HCT116 (cell line): ENCODE measurements at regions not wholly inside any gene's neighbourhood (a gene's known extent, or its start where the extent isn't known, plus 50 kb on each side); places are given as distances from the start of the nearest gene placed in this dataset.

Experiments
- ATAC-seq: fragments of 200-7000 bp; cut with Tn5 transposase; 2 replicates; pipeline ENCODE4 v1.9.1; 2020; ENCODE audit warnings: mild to moderate bottlenecking, moderate library complexity
- BruUV-seq: library from RNA; stranded (reverse); fragments of 400-500 nt; replicated peaks from 2 replicates; lab custom pipeline; 2021; lab: Mats Ljungman, UMichigan
- CTCF ChIA-PET: fragments of 300-600 bp; sonication (Branson Sonifier 250); formaldehyde crosslinking; loops from one replicate; lab custom pipeline; 2021; ENCODE audit warnings: antibody characterized with exemption; lab: Charles Lee
- POLR2A ChIA-PET: fragments of 300-600, 350-600 bp; sonication (Branson Sonifier 250); formaldehyde crosslinking; loops from one replicate; lab custom pipeline; 2021; ENCODE audit warnings: antibody characterized with exemption; lab: Charles Lee
- RAD21 ChIA-PET, 2 experiments: fragments of 300-600 bp; sonication (Branson Sonifier 250); formaldehyde crosslinking; loops; one replicate each; lab custom pipeline; 2023; ENCODE audit warnings: low total read pairs in 2 of 2; ENCODE audit not compliant: uncharacterized antibody in 2 of 2, unreplicated experiment in 2 of 2, low non-redundant PET in 1 of 2; lab: Charles Lee
- DNase-seq: peaks from one replicate; pipeline ENCODE4 v3.0.0-alpha.2; 2010; ENCODE audit warnings: low read depth, low spot score
- H2AFZ ChIP-seq: fragments of 200-600 bp; shearing (Covaris generic), sonication (generic); 2 replicates; pipeline ENCODE4 v1.6.1; 2017; ENCODE audit warnings: low read depth, mixed run types, mixed read lengths, antibody characterized with exemption, low read length; ENCODE audit not compliant: poor library complexity, severe bottlenecking
- H3K27ac ChIP-seq: 2 replicates; pipeline ENCODE4 v1.5.1; 2012; ENCODE audit warnings: low read depth, low read length
- H3K27me3 ChIP-seq: fragments of 200-600 bp; sonication (generic); 2 replicates; pipeline ENCODE4 v1.6.1; 2016; ENCODE audit warnings: mixed run types, low read length, mixed read lengths; ENCODE audit not compliant: insufficient read depth
- H3K36me3 ChIP-seq, 2 experiments: fragments of 200-500 bp in 1 of 2; fragments of 200-600 bp in 1 of 2; sonication (Bioruptor generic) in 1 of 2; sonication (generic) in 1 of 2; 2 replicates each; pipeline versions ENCODE4 v1.5.1 to v1.6.1; 2014 to 2016; ENCODE audit warnings: low read length in 2 of 2, inconsistent platforms in 1 of 2, mixed read lengths in 1 of 2, mixed run types in 1 of 2; ENCODE audit not compliant: insufficient read depth in 2 of 2, control insufficient read depth in 1 of 2
- H3K4me1 ChIP-seq, 2 experiments: fragments of 200-600 bp in 1 of 2; sonication (generic) in 1 of 2; 2 replicates each; pipeline versions ENCODE4 v1.5.1 to v1.6.1; 2012 to 2017; ENCODE audit warnings: low read length in 2 of 2, inconsistent platforms in 1 of 2, mild to moderate bottlenecking in 1 of 2, mixed read lengths in 1 of 2, mixed run types in 1 of 2, moderate library complexity in 1 of 2; ENCODE audit not compliant: insufficient read depth in 2 of 2, control insufficient read depth in 1 of 2
- H3K4me2 ChIP-seq: fragments of 200-600 bp; sonication (generic); 2 replicates; pipeline ENCODE4 v1.6.1; 2017; ENCODE audit warnings: mixed run types, low read length, mixed read lengths
- H3K4me3 ChIP-seq, 2 experiments: fragments of 200-600 bp in 1 of 2; sonication (generic) in 1 of 2; replicated peaks in 1 of 2; 2 replicates each; pipeline ENCODE4 v1.5.1; 2011 to 2016; ENCODE audit warnings: low read length in 2 of 2, control low read depth in 1 of 2, low read depth in 1 of 2, mild to moderate bottlenecking in 1 of 2, mixed read lengths in 1 of 2, mixed run types in 1 of 2
- H3K79me2 ChIP-seq: fragments of 200-600 bp; sonication (generic); 2 replicates; pipeline ENCODE4 v1.6.1; 2017; ENCODE audit warnings: mild to moderate bottlenecking, mixed run types, low read length, moderate library complexity, mixed read lengths; ENCODE audit not compliant: insufficient read depth
- H3K9ac ChIP-seq: fragments of 200-600 bp; sonication (generic); 2 replicates; pipeline ENCODE4 v1.6.1; 2016; ENCODE audit warnings: low read length, mixed read lengths
- H3K9me2 ChIP-seq: fragments of 200-600 bp; sonication (generic), shearing (Covaris generic); 2 replicates; pipeline ENCODE4 v1.6.1; 2017; ENCODE audit warnings: mixed run types, mild to moderate bottlenecking, moderate library complexity; ENCODE audit not compliant: insufficient read depth
- H3K9me3 ChIP-seq, 2 experiments: fragments of 200-500 bp in 1 of 2; fragments of 200-600 bp in 1 of 2; sonication (Bioruptor generic) in 1 of 2; sonication (generic) in 1 of 2; 2 replicates each; pipeline ENCODE4 v1.6.1; 2014 to 2017; ENCODE audit warnings: low read length in 2 of 2, mixed read lengths in 2 of 2, inconsistent platforms in 1 of 2, low read depth in 1 of 2, mild to moderate bottlenecking in 1 of 2, mixed run types in 1 of 2, moderate library complexity in 1 of 2; ENCODE audit not compliant: control insufficient read depth in 1 of 2, insufficient read depth in 1 of 2
- H4K20me1 ChIP-seq: fragments of 200-600 bp; sonication (generic), shearing (Covaris generic); 2 replicates; pipeline ENCODE4 v1.6.1; 2017; ENCODE audit warnings: mixed run types, mild to moderate bottlenecking, moderate library complexity; ENCODE audit not compliant: insufficient read depth
- CBX3 ChIP-seq: IDR thresholded peaks from 2 replicates; pipeline ENCODE4 v1.6.1; 2012; ENCODE audit warnings: low read depth
- EZH2phosphoT487 ChIP-seq: fragments of 200-600 bp; IDR thresholded peaks from 2 replicates; pipeline ENCODE4 v1.6.1; 2018; ENCODE audit warnings: antibody characterized with exemption, borderline replicate concordance
- JUND ChIP-seq: IDR thresholded peaks from 2 replicates; pipeline ENCODE4 v1.6.1; 2012
- POLR2A ChIP-seq: IDR thresholded peaks from 2 replicates; pipeline ENCODE4 v1.7.0; 2011; ENCODE audit warnings: borderline replicate concordance; ENCODE audit not compliant: insufficient read depth, insufficient read length; ENCODE audit errors: extremely low read depth
- POLR2AphosphoS5 ChIP-seq: IDR thresholded peaks from 2 replicates; pipeline ENCODE4 v1.6.1; 2011; ENCODE audit warnings: mild to moderate bottlenecking, low read depth, low read length, moderate library complexity
- RAD21 ChIP-seq: IDR thresholded peaks from 2 replicates; pipeline ENCODE4 v1.6.1; 2012; ENCODE audit warnings: low read depth, mild to moderate bottlenecking
- SRF ChIP-seq: IDR thresholded peaks from 2 replicates; pipeline ENCODE4 v1.6.1; 2012; ENCODE audit warnings: low read depth
- YY1 ChIP-seq: IDR thresholded peaks from 2 replicates; pipeline ENCODE4 v1.6.1; 2011; ENCODE audit warnings: low read length, low read depth, moderate library complexity, mild to moderate bottlenecking; ENCODE audit not compliant: insufficient replicate concordance; ENCODE audit errors: extremely low read depth
- ZFX ChIP-seq: fragments of 450-650 bp; IDR thresholded peaks from 2 replicates; pipeline ENCODE4 v1.6.1; 2017
- intact Hi-C: fragments of 100-400 bp; cut with micrococcal nuclease; formaldehyde crosslinking; loops from 2 replicates; pipeline ENCODE4 v1.10.0; 2022
- TF ChIP-seq, protein P1 (sequence below): IDR thresholded peaks from 2 replicates; pipeline ENCODE4 v1.6.1; 2012; ENCODE audit warnings: low read depth
- TF ChIP-seq, protein P2 (sequence below): IDR thresholded peaks from 2 replicates; pipeline ENCODE4 v1.6.1; 2012
- TF ChIP-seq, protein P3 (sequence below): IDR thresholded peaks from 2 replicates; pipeline ENCODE4 v1.6.1; 2012

DNA sequence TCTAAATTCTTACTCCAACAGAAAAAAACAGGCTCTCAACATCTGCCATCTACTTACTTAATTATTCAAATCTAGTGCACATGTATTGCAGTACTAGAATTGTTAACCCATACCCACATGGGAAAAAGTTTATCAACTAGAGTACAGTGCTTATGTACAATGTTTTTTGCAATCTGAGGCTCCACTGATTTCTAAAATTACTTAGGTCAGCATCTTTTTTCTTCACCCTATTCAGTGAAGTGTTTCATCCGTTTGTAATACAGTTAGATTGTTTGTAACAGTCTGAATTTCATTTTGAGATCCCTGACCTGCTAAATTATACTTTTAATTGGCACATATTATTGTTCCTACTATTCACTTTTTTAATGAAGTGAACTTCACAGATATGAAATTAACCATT, 402.2 kb downstream of the FOXA2 start:
- Histone ChIP-seq H3K9me2 (no peaks in the 10 kb centered on the region), H3K36me3 (no peaks in the 10 kb centered on the region), H2AFZ (no peak overlapping the region), H3K4me1 (no peaks in the 10 kb centered on the region), H3K9me3 (peaks cover 0 to 4% of the 10 kb centered on the region in 2 experiments; a peak in 1 of 4 replicates), H3K27ac (no peak overlapping the region), H3K79me2 (no peaks in the 10 kb centered on the region), H3K4me2 (no peak overlapping the region), H3K27me3 (no peaks in the 10 kb centered on the region), H3K9ac (no peak overlapping the region), H4K20me1 (no peaks in the 10 kb centered on the region), H3K4me3 (no peak overlapping the region)
- no TSS peak for BruUV-seq
- RAD21 ChIA-PET = no interaction called here
- CTCF ChIA-PET = no interaction called here
- TF ChIP-seq RAD21 (no peak), POLR2AphosphoS5 (no peak), ZFX (no peak), EZH2phosphoT487 (no peak), POLR2A (no peak), SRF (no peak), CBX3 (no peak), YY1 (no peak), JUND (no peak)
- TF ChIP-seq, protein P1, sequence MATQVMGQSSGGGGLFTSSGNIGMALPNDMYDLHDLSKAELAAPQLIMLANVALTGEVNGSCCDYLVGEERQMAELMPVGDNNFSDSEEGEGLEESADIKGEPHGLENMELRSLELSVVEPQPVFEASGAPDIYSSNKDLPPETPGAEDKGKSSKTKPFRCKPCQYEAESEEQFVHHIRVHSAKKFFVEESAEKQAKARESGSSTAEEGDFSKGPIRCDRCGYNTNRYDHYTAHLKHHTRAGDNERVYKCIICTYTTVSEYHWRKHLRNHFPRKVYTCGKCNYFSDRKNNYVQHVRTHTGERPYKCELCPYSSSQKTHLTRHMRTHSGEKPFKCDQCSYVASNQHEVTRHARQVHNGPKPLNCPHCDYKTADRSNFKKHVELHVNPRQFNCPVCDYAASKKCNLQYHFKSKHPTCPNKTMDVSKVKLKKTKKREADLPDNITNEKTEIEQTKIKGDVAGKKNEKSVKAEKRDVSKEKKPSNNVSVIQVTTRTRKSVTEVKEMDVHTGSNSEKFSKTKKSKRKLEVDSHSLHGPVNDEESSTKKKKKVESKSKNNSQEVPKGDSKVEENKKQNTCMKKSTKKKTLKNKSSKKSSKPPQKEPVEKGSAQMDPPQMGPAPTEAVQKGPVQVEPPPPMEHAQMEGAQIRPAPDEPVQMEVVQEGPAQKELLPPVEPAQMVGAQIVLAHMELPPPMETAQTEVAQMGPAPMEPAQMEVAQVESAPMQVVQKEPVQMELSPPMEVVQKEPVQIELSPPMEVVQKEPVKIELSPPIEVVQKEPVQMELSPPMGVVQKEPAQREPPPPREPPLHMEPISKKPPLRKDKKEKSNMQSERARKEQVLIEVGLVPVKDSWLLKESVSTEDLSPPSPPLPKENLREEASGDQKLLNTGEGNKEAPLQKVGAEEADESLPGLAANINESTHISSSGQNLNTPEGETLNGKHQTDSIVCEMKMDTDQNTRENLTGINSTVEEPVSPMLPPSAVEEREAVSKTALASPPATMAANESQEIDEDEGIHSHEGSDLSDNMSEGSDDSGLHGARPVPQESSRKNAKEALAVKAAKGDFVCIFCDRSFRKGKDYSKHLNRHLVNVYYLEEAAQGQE = no peak
- TF ChIP-seq, protein P2, sequence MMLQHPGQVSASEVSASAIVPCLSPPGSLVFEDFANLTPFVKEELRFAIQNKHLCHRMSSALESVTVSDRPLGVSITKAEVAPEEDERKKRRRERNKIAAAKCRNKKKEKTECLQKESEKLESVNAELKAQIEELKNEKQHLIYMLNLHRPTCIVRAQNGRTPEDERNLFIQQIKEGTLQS = no peak
- TF ChIP-seq, protein P3, sequence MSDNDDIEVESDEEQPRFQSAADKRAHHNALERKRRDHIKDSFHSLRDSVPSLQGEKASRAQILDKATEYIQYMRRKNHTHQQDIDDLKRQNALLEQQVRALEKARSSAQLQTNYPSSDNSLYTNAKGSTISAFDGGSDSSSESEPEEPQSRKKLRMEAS = no peak
- ATAC-seq = no peak
- DNase-seq = no peak
- POLR2A ChIA-PET = no interaction called here
- intact Hi-C loops = no loop called here
